GM12875 (cell line): ENCODE measurements at regions not wholly inside any gene's neighbourhood (a gene's known extent, or its start where the extent isn't known, plus 50 kb on each side); places are given as distances from the start of the nearest gene placed in this dataset.

Experiments used
- H3K4me3 ChIP-seq: one replicate; pipeline ENCODE4 v1.5.1; 2011; ENCODE audit warnings: low read depth, low read length, control low read depth
- CTCF ChIP-seq: IDR thresholded peaks from 2 replicates; pipeline ENCODE4 v1.5.1; 2011; ENCODE audit warnings: low read depth, mild to moderate bottlenecking, control low read depth, inconsistent platforms, low read length, moderate library complexity, borderline replicate concordance; ENCODE audit not compliant: insufficient read depth

- H3K4me3 ChIP-seq = no peak overlapping the region
- no peak for TF ChIP-seq CTCF
These were observed 234.2 kb upstream of the OPRM1 start for GRCh38 chr6:153804755-153805330.

GRCh38 chr6:153801917-153802316 lies 237.1 kb upstream of the OPRM1 start:
- TF ChIP-seq CTCF = no peak
- H3K4me3 ChIP-seq = no peak overlapping the region

GRCh38 chr6:153800580-153801188 lies 238.4 kb upstream of the OPRM1 start:
- no peak overlapping the region for H3K4me3 ChIP-seq
- TF ChIP-seq CTCF = no peak

- no peak overlapping the region for H3K4me3 ChIP-seq
- no peak for TF ChIP-seq CTCF
These were observed 248.1 kb upstream of the OPRM1 start for GRCh38 chr6:153790876-153791473.

GRCh38 chr6:153790048-153790447 lies 249.0 kb upstream of the OPRM1 start:
- no peak overlapping the region for H3K4me3 ChIP-seq
- TF ChIP-seq CTCF = no peak

GRCh38 chr6:153787341-153787606 lies 251.8 kb upstream of the OPRM1 start:
- H3K4me3 ChIP-seq = no peak overlapping the region
- TF ChIP-seq CTCF = no peak

- TF ChIP-seq CTCF = no peak
- no peak overlapping the region for H3K4me3 ChIP-seq
These were observed 257.7 kb upstream of the OPRM1 start for GRCh38 chr6:153781306-153781705.
